Pancreas (tissue), 10 donors: ENCODE measurements at regions not wholly inside any gene's neighbourhood (a gene's known extent, or its start where the extent isn't known, plus 50 kb on each side); places are given as distances from the start of the nearest gene placed in this dataset.

Source experiments
- ATAC-seq, 4 donors: fragments of 200-7000 bp; cut with Tn5 transposase; one replicate each; pipeline versions ENCODE4 v1.8.0 to v1.9.1; 2020; ENCODE audit warnings: mild to moderate bottlenecking in 4 of 4, moderate library complexity in 4 of 4
- DNase-seq, 6 donors: peaks; one replicate each; pipeline ENCODE4 v3.0.0-alpha.2; 2020
- FAIRE-seq: peaks from 2 replicates; lab custom pipeline; 2012; peaks lifted over from hg19 to GRCh38; lab: Jason Lieb, UNC
- H3K27ac ChIP-seq, 4 donors: fragments of 200-600 bp; sonication (generic); 1 replicate in 3 of 4; 2 replicates in 1 of 4; pipeline versions ENCODE4 v1.5.0 to v1.8.0; 2020
- H3K27me3 ChIP-seq, 4 donors: fragments of 200-600 bp; one replicate each; pipeline ENCODE4 v1.8.0; 2021
- H3K36me3 ChIP-seq, 3 donors: fragments of 200-600 bp; sonication (generic) in 1 of 3; one replicate each; pipeline versions ENCODE4 v1.5.0 to v1.8.0; 2020 to 2021
- H3K4me1 ChIP-seq, 3 donors: fragments of 200-600 bp; one replicate each; pipeline ENCODE4 v1.8.0; 2021
- H3K4me3 ChIP-seq, 4 donors: fragments of 200-600 bp; sonication (generic) in 2 of 4; one replicate each; pipeline versions ENCODE4 v1.5.0 to v1.8.0; 2020 to 2021
- H3K9me3 ChIP-seq, 4 donors: fragments of 200-600 bp; one replicate each; pipeline ENCODE4 v1.8.0; 2021
- WGBS, 2 donors: extraction: QIAGEN DNeasy Blood & Tissue Kit; methylation state at CpG; one replicate each; pipeline ENCODE4 v1.1.7; 2013; 5-methylcytosine and 5-hydroxymethylcytosine counted together
- intact Hi-C, 3 donors: fragments of 100-400 bp; cut with DNase I; formaldehyde crosslinking; loops; one replicate each; pipeline versions ENCODE4 v1.11.1 to v1.14.2; 2022
- TF ChIP-seq, protein P1 (sequence below), 4 donors: fragments of 200-600 bp; sonication (generic) in 3 of 4; IDR thresholded peaks; one replicate each; pipeline versions ENCODE4 v1.5.0 to v1.8.0; 2021; ENCODE audit warnings: antibody characterized with exemption in 4 of 4
- donor health status: healthy with polysubstance abuse.
- donor health status: DM: no; HTN: no; CAD: no; lungs with moderate emphysema.
- donor health status: DM: no; HTN: no; CAD: no.
- donor health status: control.
- donor health status: control.
- donor health status: Bipolar disorder and iron deficiency.
- donor health status: DM: yes; HTN: yes; CAD: no.
- donor health status: DM: no; HTN: no; CAD: no.
- donor health status: DM: no; HTN: no; CAD: no.
- donor health status: DM: yes; HTN: yes; CAD: no.

DNA sequence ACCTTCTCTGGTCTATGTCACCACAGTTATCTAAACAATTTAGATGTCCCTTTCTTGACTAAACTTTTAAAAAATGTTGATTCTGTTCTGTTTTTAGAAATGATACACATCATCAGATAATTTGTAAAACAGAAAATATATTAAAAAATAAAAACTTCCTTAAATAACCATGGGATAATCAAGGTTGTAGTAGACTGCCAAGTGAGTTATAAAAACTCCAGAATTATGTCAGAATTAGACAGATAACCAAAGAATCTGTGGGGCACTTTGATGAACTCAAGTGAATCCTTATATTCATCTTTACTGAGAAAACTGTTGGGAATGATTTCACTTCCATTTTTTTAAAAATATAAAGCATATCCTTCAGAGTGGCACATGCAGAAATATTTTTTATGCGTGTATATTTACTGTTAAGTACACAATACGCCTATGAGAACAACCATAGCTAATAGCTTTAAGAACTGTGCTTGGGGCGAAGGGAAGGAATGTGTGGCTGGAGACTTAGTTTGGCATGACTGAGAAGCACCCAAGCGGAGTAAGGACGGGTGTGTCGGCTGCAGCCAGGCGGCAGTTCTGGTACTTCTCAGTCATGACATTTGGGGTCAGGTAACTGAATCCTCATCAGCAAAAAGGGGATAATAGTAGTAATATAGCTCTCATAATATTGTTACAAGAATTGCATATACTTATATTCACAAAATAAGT, 604.7 kb upstream of the CITED2 start:
- FAIRE-seq, result no peak
- Histone ChIP-seq H3K9me3 (no peaks in the 10 kb centered on the region), H3K4me1 (peaks cover 7 to 25% (median 19%) of the 10 kb centered on the region in 3 donors), H3K4me3 (no peak overlapping the region), H3K27me3 (no peaks in the 10 kb centered on the region), H3K36me3 (no peaks in the 10 kb centered on the region), H3K27ac (peak overlapping the region in 1 of 4 donors; percentile 69)
- intact Hi-C loops, result no loop called here
- TF ChIP-seq, protein P1, sequence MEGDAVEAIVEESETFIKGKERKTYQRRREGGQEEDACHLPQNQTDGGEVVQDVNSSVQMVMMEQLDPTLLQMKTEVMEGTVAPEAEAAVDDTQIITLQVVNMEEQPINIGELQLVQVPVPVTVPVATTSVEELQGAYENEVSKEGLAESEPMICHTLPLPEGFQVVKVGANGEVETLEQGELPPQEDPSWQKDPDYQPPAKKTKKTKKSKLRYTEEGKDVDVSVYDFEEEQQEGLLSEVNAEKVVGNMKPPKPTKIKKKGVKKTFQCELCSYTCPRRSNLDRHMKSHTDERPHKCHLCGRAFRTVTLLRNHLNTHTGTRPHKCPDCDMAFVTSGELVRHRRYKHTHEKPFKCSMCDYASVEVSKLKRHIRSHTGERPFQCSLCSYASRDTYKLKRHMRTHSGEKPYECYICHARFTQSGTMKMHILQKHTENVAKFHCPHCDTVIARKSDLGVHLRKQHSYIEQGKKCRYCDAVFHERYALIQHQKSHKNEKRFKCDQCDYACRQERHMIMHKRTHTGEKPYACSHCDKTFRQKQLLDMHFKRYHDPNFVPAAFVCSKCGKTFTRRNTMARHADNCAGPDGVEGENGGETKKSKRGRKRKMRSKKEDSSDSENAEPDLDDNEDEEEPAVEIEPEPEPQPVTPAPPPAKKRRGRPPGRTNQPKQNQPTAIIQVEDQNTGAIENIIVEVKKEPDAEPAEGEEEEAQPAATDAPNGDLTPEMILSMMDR (IDR thresholded peaks at IDR 0.05), result no peak
- WGBS, 2 donors, result 93 to 96% methylated on average over 7 of the region's 7 CpGs
- no peak for DNase-seq
- ATAC-seq, result no peak

DNA sequence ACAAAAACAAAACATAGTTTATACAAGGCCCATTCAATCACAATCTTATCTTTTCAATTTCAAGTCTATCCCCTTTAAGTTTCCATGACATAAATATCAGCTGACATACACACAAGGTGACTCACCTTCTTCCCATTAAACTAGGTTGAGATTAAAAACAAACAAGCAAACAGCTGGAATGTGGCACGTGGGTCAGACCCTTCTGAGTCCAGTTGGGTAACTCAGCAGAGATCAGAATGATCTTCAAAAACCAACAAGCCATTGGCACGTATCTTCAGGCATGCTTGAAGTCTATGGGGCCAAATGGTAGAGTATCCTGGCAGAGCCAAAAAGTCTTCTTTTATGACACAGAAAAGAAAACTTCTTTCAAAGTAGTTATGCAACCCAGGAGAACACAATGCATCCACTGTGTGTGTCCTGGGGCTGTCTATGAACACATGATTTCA, 603.5 kb upstream of the CITED2 start:
- peak; percentile 68 to 75 (median 72) for ATAC-seq
- no peak for FAIRE-seq
- intact Hi-C loops, result no loop called here

DNA sequence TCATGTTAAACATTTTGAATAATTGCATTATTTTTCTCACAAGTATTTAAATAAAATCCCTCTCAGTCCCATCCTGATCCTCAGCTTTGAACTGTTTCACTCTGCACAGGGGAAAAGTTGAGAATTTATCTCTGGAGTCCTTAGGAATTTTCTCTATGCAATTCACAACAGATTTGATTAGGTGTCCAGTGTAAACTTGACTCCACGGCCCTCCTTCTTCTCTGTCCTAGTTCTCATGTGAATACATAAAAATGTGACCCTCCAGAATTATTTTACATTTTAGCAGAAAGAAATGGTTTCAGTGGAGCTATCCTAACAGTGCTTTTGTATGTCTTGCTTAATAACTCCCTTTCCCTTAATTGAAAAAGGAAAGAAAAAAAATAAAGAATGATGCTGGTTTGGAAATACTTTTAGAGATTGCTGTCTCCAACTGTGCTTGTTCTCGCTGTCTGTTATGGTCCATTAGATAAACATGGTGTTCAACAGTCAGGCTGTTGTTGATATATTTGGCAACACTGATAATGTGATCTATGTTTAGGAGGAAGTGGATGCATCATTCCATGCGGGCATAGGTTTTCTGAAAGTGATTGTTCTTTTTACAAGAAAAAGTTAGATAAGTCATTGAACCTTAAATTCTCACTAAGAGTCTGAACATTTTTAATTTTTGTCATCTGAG, 599.4 kb upstream of the CITED2 start:
- DNase-seq, result no peak
- intact Hi-C loops, result no loop called here

More for the DNA sequence above, 603.5 kb upstream of the CITED2 start:
- no peaks in the 10 kb centered on the region for H3K36me3 ChIP-seq
- TF ChIP-seq, protein P1 (IDR thresholded peaks at IDR 0.05), result no peak
- H3K27me3 ChIP-seq, result no peaks in the 10 kb centered on the region
- DNase-seq, result peak in 3 of 6 donors; percentile 16 to 43 (median 17)
- no peaks in the 10 kb centered on the region for H3K9me3 ChIP-seq
- H3K4me1 ChIP-seq, result peaks cover 7 to 26% (median 19%) of the 10 kb centered on the region in 3 donors
- H3K4me3 ChIP-seq, result no peak overlapping the region
- H3K27ac ChIP-seq, result peak overlapping the region in 3 of 4 donors; percentile 25 to 69 (median 62)
- 10 to 12% methylated on average over 2 of the region's 2 CpGs for WGBS, 2 donors

DNA sequence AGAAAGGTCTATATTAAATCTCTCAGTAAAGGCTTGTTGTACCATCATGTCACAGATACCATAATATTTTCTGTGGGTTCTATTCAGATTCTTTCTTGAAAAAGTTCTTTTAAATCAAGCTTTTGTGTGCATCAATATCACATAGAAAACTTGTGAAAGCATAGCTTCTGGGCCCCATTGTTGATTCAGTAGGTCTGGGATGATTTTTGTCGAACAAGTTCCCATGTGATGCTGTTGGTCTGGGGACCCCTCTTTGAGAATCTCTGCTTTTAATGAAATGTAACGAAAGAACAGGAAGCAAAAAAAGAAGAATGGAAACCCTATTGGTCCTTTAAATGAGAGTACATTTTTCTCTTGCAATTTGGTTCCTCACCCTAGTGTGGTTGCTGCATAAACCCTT, 597.7 kb upstream of the CITED2 start:
- TF ChIP-seq, protein P1 (IDR thresholded peaks at IDR 0.05), result no peak
- Histone ChIP-seq H3K27me3 (no peaks in the 10 kb centered on the region), H3K4me3 (no peak overlapping the region), H3K4me1 (peaks cover 0 to 3% (median 0%) of the 10 kb centered on the region in 3 donors), H3K36me3 (no peaks in the 10 kb centered on the region), H3K9me3 (no peaks in the 10 kb centered on the region), H3K27ac (no peak overlapping the region)
- DNase-seq (no peak), FAIRE-seq (no peak), ATAC-seq (no peak)
- intact Hi-C loops, result no loop called here
- WGBS, 2 donors, result 81 to 90% methylated on average over 2 of the region's 2 CpGs

More for the DNA sequence above, 599.4 kb upstream of the CITED2 start:
- H3K27ac ChIP-seq, result no peak overlapping the region
- peak; percentile 37 for FAIRE-seq
- H3K27me3 ChIP-seq, result no peaks in the 10 kb centered on the region
- peaks cover 7 to 14% (median 11%) of the 10 kb centered on the region in 3 donors for H3K4me1 ChIP-seq
- ATAC-seq, result peak in 3 of 4 donors; percentile 63 to 80 (median 70)
- no peaks in the 10 kb centered on the region for H3K9me3 ChIP-seq
- TF ChIP-seq, protein P1 (IDR thresholded peaks at IDR 0.05), result no peak
- H3K4me3 ChIP-seq, result no peak overlapping the region
- no peaks in the 10 kb centered on the region for H3K36me3 ChIP-seq
- 22 to 25% methylated on average over 3 of the region's 3 CpGs for WGBS, 2 donors
